CD8-positive, alpha-beta memory T cell (primary cell): ENCODE measurements at regions not wholly inside any gene's neighbourhood (a gene's known extent, or its start where the extent isn't known, plus 50 kb on each side); places are given as distances from the start of the nearest gene placed in this dataset.
A peak's percentile ranks its signal among the peaks of the same experiment; 100 is the strongest.

Experiments
- CTCF ChIA-PET: fragments of 350-600 bp; sonication (Branson Sonifier 250); formaldehyde crosslinking; loops from one replicate; lab custom pipeline; 2021; ENCODE audit warnings: antibody characterized with exemption; lab: Charles Lee
- POLR2A ChIA-PET: fragments of 350-600 bp; sonication (Branson Sonifier 250); formaldehyde crosslinking; loops from one replicate; lab custom pipeline; 2021; ENCODE audit warnings: antibody characterized with exemption; lab: Charles Lee
- DNase-seq, 5 donors: peaks; one replicate each; pipeline versions ENCODE4 v3.0.0 to v3.0.0-alpha.2; 2020 to 2022; ENCODE audit warnings: mixed read lengths in 1 of 5
- H3K27ac ChIP-seq: one replicate; pipeline ENCODE4 v1.7.0; 2013; ENCODE audit warnings: low read depth, mild to moderate bottlenecking, low read length, moderate library complexity
- H3K27me3 ChIP-seq: 2 replicates; pipeline ENCODE4 v1.7.0; 2013; ENCODE audit warnings: low read length, mild to moderate bottlenecking; ENCODE audit not compliant: insufficient read depth, poor library complexity, severe bottlenecking
- H3K36me3 ChIP-seq: 2 replicates; pipeline ENCODE4 v1.7.0; 2013; ENCODE audit warnings: mild to moderate bottlenecking, low read length, moderate library complexity; ENCODE audit not compliant: insufficient read depth
- H3K4me1 ChIP-seq: 2 replicates; pipeline ENCODE4 v1.7.0; 2013; ENCODE audit warnings: mild to moderate bottlenecking, low read length, moderate library complexity; ENCODE audit not compliant: insufficient read depth
- H3K4me3 ChIP-seq: 2 replicates; pipeline ENCODE4 v1.7.0; 2013; ENCODE audit warnings: mild to moderate bottlenecking, low read length
- H3K9me3 ChIP-seq: 2 replicates; pipeline ENCODE4 v1.7.0; 2013; ENCODE audit warnings: mild to moderate bottlenecking, low read length
- H3K27ac Mint-ChIP-seq, 8 donors: one replicate each; pipeline ENCODE4 v1.8.0; 2020 to 2021; ENCODE audit warnings: mixed read lengths in 8 of 8, mild to moderate bottlenecking in 6 of 8, inconsistent platforms in 3 of 8, moderate library complexity in 3 of 8
- H3K27me3 Mint-ChIP-seq, 2 donors: one replicate each; pipeline ENCODE4 v1.8.0; 2020 to 2021; ENCODE audit warnings: mixed read lengths in 2 of 2, mild to moderate bottlenecking in 1 of 2, moderate library complexity in 1 of 2
- H3K36me3 Mint-ChIP-seq, 3 donors: one replicate each; pipeline ENCODE4 v1.8.0; 2020 to 2021; ENCODE audit warnings: mixed read lengths in 3 of 3, inconsistent platforms in 1 of 3, mild to moderate bottlenecking in 1 of 3
- H3K4me1 Mint-ChIP-seq, 3 donors: one replicate each; pipeline ENCODE4 v1.8.0; 2020 to 2021; ENCODE audit warnings: mixed read lengths in 3 of 3, inconsistent platforms in 1 of 3, mild to moderate bottlenecking in 1 of 3
- H3K4me3 Mint-ChIP-seq, 7 donors: one replicate each; pipeline ENCODE4 v1.8.0; 2020 to 2021; ENCODE audit warnings: mixed read lengths in 7 of 7, mild to moderate bottlenecking in 6 of 7, moderate library complexity in 4 of 7, inconsistent platforms in 2 of 7
- H3K9me3 Mint-ChIP-seq, 5 donors: one replicate each; pipeline ENCODE4 v1.8.0; 2020 to 2022; ENCODE audit warnings: mixed read lengths in 5 of 5, mild to moderate bottlenecking in 3 of 5, moderate library complexity in 2 of 5, inconsistent platforms in 1 of 5

DNA sequence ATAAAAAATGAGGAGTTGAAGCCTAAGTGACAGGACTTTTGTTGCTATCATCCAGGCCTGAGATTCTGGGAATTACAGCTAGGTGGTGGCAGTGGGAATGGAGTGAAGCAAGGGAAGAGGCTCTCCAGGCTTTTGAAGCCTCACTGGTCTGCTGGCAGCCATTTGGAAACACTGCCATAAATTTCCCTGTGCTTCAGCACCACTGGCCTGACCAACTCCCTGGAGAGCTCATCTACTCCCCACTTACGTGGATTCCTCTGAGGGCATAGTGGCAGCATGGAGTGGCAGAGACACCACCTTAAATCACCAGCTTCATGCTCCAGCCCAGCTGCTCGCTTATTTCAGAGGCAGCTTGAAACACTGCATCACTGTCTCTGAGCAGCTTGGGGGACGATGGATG lies 518.2 kb downstream of the TLR4 start:
- ChIA-PET POLR2A (no interaction called here), CTCF (no interaction called here)
- H3K36me3 Mint-ChIP-seq, result no peaks in the 10 kb centered on the region

DNA sequence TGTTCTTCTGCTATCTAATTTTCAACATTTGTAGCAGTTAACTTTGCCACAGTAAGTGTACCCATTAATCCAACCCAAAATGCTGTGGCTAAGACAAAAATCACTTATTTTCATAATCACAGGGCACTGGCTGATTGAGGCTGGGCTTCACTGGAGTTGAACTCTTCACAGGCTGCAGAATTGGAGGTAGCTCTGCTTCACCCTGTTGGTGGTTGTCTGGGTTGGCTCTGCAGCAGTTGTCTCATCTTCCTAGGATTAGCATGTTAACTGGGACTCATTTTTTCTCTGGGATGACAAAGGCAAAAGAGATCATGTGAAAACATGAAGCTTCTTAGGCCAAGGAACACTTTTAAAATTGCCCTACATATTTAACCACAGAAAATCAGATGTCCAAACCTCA lies 518.9 kb downstream of the TLR4 start:
- DNase-seq, result no peak
- H3K9me3 Mint-ChIP-seq, result peaks cover 0 to 5% (median 0%) of the 10 kb centered on the region in 5 donors
- H3K4me1 Mint-ChIP-seq, result no peaks in the 10 kb centered on the region
- ChIA-PET CTCF (no interaction called here), POLR2A (no interaction called here)
- Histone ChIP-seq H3K27me3 (no peaks in the 10 kb centered on the region), H3K4me1 (no peaks in the 10 kb centered on the region), H3K9me3 (no peaks in the 10 kb centered on the region), H3K36me3 (no peaks in the 10 kb centered on the region), H3K27ac (no peak overlapping the region), H3K4me3 (no peak overlapping the region)
- H3K4me3 Mint-ChIP-seq, result no peak overlapping the region
- no peaks in the 10 kb centered on the region for H3K27me3 Mint-ChIP-seq
- no peaks in the 10 kb centered on the region for H3K36me3 Mint-ChIP-seq
- H3K27ac Mint-ChIP-seq, result no peak overlapping the region

More for the DNA sequence above, 518.2 kb downstream of the TLR4 start:
- DNase-seq, result no peak
- Histone ChIP-seq H3K4me3 (no peak overlapping the region), H3K36me3 (no peaks in the 10 kb centered on the region), H3K27ac (no peak overlapping the region), H3K9me3 (no peaks in the 10 kb centered on the region), H3K4me1 (no peaks in the 10 kb centered on the region), H3K27me3 (no peaks in the 10 kb centered on the region)
- Mint-ChIP-seq H3K4me3 (no peak overlapping the region), H3K27ac (no peak overlapping the region), H3K4me1 (no peaks in the 10 kb centered on the region), H3K27me3 (no peaks in the 10 kb centered on the region), H3K9me3 (peaks cover 0 to 5% (median 2%) of the 10 kb centered on the region in 5 donors)

DNA sequence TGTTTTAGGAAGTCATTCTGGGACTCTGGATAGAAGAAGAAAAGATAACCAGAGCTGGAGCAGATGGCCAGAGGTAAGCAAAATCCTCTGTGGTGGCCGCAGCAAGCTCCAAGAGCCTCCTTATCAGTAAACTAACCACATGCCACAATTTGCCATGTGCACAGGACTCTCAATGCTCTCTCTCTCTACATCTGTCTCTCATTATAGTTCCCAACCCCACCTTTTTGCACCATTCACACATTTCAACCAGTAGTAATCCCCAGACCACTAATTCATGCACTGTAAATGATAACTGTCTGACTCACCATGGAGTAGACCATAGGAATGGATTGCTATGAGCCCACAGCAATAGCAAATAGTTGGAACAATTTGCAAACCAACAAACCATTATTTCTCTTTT lies 526.1 kb downstream of the TLR4 start:
- no peak overlapping the region for H3K4me3 Mint-ChIP-seq
- no peaks in the 10 kb centered on the region for H3K4me1 Mint-ChIP-seq
- H3K4me1 ChIP-seq, result no peaks in the 10 kb centered on the region
- H3K36me3 ChIP-seq, result no peaks in the 10 kb centered on the region
- H3K27ac Mint-ChIP-seq, result no peak overlapping the region
- H3K9me3 Mint-ChIP-seq, result peaks cover 0 to 7% (median 0%) of the 10 kb centered on the region in 5 donors
- H3K36me3 Mint-ChIP-seq, result no peaks in the 10 kb centered on the region
- H3K4me3 ChIP-seq, result no peak overlapping the region
- no peaks in the 10 kb centered on the region for H3K27me3 Mint-ChIP-seq
- no peak for DNase-seq
- ChIA-PET CTCF (no interaction called here), POLR2A (no interaction called here)
- H3K9me3 ChIP-seq, result no peaks in the 10 kb centered on the region
- no peak overlapping the region for H3K27ac ChIP-seq
- no peaks in the 10 kb centered on the region for H3K27me3 ChIP-seq

DNA sequence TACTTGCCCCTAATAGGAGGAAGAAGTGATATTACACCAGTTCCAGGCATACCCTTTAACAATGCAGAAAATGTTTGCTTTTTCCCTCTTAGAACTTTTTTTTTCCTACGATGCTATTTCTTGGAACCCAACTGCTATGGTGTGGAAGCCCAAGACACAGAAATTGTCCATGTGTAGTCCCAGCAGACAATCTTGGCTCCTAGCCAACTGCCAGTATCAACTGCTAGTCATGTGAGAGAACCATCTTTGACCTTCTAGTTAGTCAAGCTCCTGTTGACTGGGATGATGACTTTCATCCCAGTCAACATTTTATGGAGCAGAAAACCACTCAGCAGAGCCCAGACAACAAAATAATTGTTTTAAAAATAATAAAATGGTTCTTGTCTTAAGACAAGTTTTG lies 532.4 kb downstream of the TLR4 start:
- Mint-ChIP-seq H3K4me1 (no peaks in the 10 kb centered on the region), H3K36me3 (no peaks in the 10 kb centered on the region), H3K27ac (no peak overlapping the region), H3K9me3 (peaks cover 0 to 11% (median 0%) of the 10 kb centered on the region in 5 donors), H3K4me3 (no peak overlapping the region), H3K27me3 (no peaks in the 10 kb centered on the region)
- no peak for DNase-seq
- no peaks in the 10 kb centered on the region for H3K36me3 ChIP-seq
- no peaks in the 10 kb centered on the region for H3K27me3 ChIP-seq
- no peak overlapping the region for H3K27ac ChIP-seq
- no peaks in the 10 kb centered on the region for H3K4me1 ChIP-seq
- H3K9me3 ChIP-seq, result no peaks in the 10 kb centered on the region
- POLR2A ChIA-PET, result no interaction called here
- CTCF ChIA-PET, result no interaction called here
- no peak overlapping the region for H3K4me3 ChIP-seq

DNA sequence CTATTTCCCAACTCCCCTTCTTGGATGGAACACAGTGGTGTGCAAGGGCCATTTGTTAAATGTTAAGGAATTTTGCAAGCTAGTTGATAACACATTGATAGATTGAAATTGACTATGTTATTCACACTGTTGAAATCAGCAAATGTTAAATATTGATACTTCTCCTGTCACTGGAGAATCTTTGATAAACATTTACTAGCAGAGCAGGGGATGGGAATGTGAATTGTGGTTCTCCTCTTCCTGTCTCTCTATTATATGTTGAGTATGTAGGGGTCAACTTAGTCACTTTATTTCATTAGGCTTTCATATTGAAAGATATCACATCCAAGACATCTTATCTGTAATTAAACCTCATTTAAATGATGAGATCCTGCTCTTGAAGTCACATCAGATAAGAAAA lies 533.9 kb downstream of the TLR4 start:
- no peaks in the 10 kb centered on the region for H3K27me3 Mint-ChIP-seq
- no peak overlapping the region for H3K4me3 Mint-ChIP-seq
- H3K36me3 Mint-ChIP-seq, result no peaks in the 10 kb centered on the region
- H3K4me1 Mint-ChIP-seq, result no peaks in the 10 kb centered on the region
- Histone ChIP-seq H3K4me1 (no peaks in the 10 kb centered on the region), H3K27ac (no peak overlapping the region), H3K27me3 (no peaks in the 10 kb centered on the region), H3K4me3 (no peak overlapping the region), H3K9me3 (no peaks in the 10 kb centered on the region), H3K36me3 (no peaks in the 10 kb centered on the region)
- no peak overlapping the region for H3K27ac Mint-ChIP-seq
- H3K9me3 Mint-ChIP-seq, result peaks cover 0 to 4% (median 2%) of the 10 kb centered on the region in 5 donors
- ChIA-PET CTCF (no interaction called here), POLR2A (no interaction called here)
- no peak for DNase-seq

DNA sequence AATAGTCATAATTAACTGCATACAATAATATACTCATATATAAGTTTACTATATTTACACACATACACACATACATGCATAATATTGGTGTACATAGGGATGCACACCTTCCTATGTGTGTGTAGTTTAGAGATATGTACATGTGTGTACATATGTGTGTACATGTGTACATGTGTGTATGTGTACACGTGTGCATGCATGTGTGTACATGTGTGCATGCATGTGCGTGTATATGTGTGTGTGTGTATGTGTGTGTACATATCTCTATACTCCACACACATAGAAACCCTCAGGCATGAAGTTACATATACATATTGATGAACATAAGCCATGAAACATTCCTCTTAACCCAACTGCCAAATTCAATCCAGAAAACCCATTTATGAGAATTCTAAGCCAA lies 547.8 kb downstream of the TLR4 start:
- Histone ChIP-seq H3K9me3 (no peaks in the 10 kb centered on the region), H3K27ac (no peak overlapping the region), H3K4me3 (no peak overlapping the region), H3K36me3 (no peaks in the 10 kb centered on the region), H3K4me1 (no peaks in the 10 kb centered on the region), H3K27me3 (no peaks in the 10 kb centered on the region)
- Mint-ChIP-seq H3K4me3 (no peak overlapping the region), H3K27me3 (no peaks in the 10 kb centered on the region), H3K4me1 (no peaks in the 10 kb centered on the region), H3K36me3 (peaks cover 0 to 1% (median 0%) of the 10 kb centered on the region in 3 donors), H3K27ac (peak overlapping the region in 1 of 8 donors; percentile 59), H3K9me3 (peaks cover 0 to 8% (median 4%) of the 10 kb centered on the region in 5 donors)
- ChIA-PET POLR2A (no interaction called here), CTCF (no interaction called here)
- no peak for DNase-seq

DNA sequence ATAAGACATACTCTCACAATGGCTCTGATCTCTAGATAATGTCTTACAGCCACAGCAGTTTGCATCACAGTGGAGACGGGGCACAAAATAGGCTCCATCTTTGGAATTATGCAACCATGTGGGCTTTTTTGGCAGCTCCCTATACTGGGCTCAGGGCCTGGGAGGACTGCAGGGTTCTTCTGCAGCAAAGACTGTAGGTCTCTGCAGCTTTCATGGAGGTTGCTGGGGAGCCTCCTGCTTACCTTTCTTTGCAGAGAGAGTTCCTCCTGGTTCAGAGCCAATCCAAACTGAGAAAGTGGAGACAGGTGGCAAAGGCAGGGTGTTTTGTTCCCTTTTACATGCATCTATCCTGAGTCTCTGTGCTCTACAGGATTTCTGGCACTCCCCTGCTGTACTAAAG lies 558.0 kb downstream of the TLR4 start:
- Mint-ChIP-seq H3K4me1 (no peaks in the 10 kb centered on the region), H3K27ac (no peak overlapping the region), H3K27me3 (no peaks in the 10 kb centered on the region), H3K36me3 (peaks cover 0 to 2% (median 0%) of the 10 kb centered on the region in 3 donors), H3K9me3 (peaks cover 0 to 19% (median 4%) of the 10 kb centered on the region in 5 donors), H3K4me3 (no peak overlapping the region)
- DNase-seq, result no peak
- POLR2A ChIA-PET, result no interaction called here
- Histone ChIP-seq H3K27me3 (no peaks in the 10 kb centered on the region), H3K4me1 (no peaks in the 10 kb centered on the region), H3K4me3 (no peak overlapping the region), H3K9me3 (no peaks in the 10 kb centered on the region), H3K36me3 (no peaks in the 10 kb centered on the region), H3K27ac (no peak overlapping the region)
- CTCF ChIA-PET, result no interaction called here

DNA sequence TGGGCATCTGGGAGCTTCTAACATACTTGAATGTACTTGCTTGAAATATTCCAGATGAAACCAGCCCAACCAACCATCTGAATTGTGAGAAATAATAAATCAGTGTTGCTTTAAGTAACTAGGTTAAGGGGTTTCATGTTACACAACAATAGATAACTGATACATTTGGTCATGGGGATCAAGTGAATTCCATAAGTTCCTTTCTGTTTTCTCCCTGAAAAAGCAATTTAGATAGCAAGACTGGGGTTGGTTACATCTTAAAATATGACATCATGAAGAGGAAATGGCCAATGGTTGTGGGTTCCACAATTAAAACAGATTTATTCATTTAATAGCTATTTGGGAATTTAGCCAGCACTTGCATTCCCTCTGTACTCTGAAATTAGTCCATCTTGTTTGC lies 559.7 kb downstream of the TLR4 start:
- Mint-ChIP-seq H3K36me3 (peaks cover 0 to 2% (median 0%) of the 10 kb centered on the region in 3 donors), H3K9me3 (peaks cover 0 to 27% (median 4%) of the 10 kb centered on the region in 5 donors), H3K27me3 (no peaks in the 10 kb centered on the region), H3K4me1 (no peaks in the 10 kb centered on the region), H3K27ac (no peak overlapping the region), H3K4me3 (no peak overlapping the region)
- H3K27ac ChIP-seq, result no peak overlapping the region
- H3K27me3 ChIP-seq, result no peaks in the 10 kb centered on the region
- no peaks in the 10 kb centered on the region for H3K9me3 ChIP-seq
- DNase-seq, result no peak
- POLR2A ChIA-PET, result no interaction called here
- CTCF ChIA-PET, result no interaction called here
- H3K4me1 ChIP-seq, result no peaks in the 10 kb centered on the region
- no peaks in the 10 kb centered on the region for H3K36me3 ChIP-seq
- H3K4me3 ChIP-seq, result no peak overlapping the region

DNA sequence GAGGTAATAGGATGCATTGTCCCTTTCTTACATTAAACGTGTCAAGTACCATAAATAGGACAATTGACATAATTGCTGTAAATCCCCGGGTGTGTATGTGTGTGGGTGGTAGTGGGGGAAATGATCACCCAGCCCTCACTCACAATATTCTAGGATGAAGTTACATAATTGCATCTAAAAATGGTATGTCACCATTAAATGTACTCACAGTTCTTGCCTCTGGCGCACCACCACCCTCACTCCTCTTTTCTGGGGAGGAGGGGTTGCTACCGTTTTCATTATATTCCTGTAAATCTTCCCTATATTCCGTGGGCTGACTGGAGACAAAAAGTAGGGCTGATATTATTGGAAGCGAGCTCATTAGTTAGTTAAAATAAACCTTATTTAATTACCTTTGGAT lies 563.8 kb downstream of the TLR4 start:
- no peaks in the 10 kb centered on the region for H3K4me1 Mint-ChIP-seq
- peaks cover 0 to 1% (median 0%) of the 10 kb centered on the region in 3 donors for H3K36me3 Mint-ChIP-seq
- no peak overlapping the region for H3K4me3 Mint-ChIP-seq
- H3K36me3 ChIP-seq, result no peaks in the 10 kb centered on the region
- no peak overlapping the region for H3K27ac Mint-ChIP-seq
- peaks cover 0 to 20% (median 4%) of the 10 kb centered on the region in 5 donors for H3K9me3 Mint-ChIP-seq
- H3K27me3 ChIP-seq, result no peaks in the 10 kb centered on the region
- no peaks in the 10 kb centered on the region for H3K4me1 ChIP-seq
- H3K4me3 ChIP-seq, result no peak overlapping the region
- H3K27me3 Mint-ChIP-seq, result no peaks in the 10 kb centered on the region
- ChIA-PET POLR2A (no interaction called here), CTCF (no interaction called here)
- no peak for DNase-seq
- no peak overlapping the region for H3K27ac ChIP-seq
- H3K9me3 ChIP-seq, result no peaks in the 10 kb centered on the region
